ENCODE measurements at regions not wholly inside any gene's neighbourhood (a gene's known extent, or its start where the extent isn't known, plus 50 kb on each side); places are given as distances from the start of the nearest gene placed in this dataset.
"Not testable (repeated sequence)": the region's sequence is repeated elsewhere in the genome, so short reads cannot be mapped to it uniquely, and the experiment has no call there.

DNA sequence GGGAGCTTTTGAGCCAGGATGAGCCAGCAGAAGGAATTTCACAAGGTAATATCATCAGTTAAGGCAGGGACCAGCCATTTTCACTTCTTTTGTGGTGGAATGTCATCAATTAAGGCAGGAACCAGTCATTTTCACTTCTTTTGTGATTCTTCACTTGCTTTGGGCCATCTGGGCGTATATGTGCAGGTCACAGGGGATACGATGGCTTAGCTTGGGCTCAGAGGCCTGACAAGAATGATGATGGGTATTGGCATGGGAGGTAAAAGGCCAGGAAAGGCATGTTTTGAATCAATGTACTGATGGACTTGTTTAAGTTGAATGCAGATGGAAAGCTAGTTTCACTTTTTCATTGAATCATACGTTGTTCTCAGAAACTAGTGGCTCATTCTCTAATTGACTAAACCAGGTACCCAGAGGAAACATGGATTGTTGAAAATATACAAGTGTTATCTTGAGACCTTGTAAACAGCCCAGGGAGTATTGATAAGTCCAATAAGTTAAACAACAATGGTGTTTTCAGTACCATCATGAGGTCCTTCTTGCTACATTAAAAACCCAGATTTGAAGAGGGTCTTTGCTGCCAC lies 1672.5 kb upstream of the DDX18 start:
- no peak for DNase-seq

DNA sequence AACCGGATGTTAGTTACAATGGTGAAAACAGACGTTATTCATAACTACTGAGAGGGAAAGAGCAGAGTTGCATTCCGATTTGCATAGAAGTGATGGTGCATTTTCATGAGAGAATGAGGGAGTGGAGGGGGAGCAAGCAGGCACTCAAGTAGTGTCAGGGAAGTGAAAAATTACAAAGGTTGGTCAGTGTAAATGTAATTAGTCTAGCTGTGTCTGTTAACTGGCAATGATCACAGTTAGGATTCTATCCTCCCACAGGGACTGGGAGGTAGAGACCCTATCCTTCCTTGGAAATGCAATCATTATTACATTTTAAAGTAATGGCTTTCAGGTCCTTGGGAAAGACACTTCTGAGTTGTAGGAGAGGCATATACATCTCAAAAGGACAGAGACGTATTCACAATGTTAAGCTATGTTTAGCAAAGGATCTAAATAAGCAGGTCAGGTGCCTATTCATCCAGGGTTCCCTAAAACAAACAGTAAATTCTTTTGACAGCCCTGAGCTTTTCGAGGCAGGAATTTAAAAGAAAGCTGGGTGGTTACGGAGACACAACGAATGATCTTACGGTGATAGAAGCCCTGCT lies 1671.8 kb upstream of the DDX18 start:
- DNase-seq, result no peak

- no peak for DNase-seq
Observed at GRCh38 chr2:116145031-116145430, 1669.5 kb upstream of the DDX18 start.

DNA sequence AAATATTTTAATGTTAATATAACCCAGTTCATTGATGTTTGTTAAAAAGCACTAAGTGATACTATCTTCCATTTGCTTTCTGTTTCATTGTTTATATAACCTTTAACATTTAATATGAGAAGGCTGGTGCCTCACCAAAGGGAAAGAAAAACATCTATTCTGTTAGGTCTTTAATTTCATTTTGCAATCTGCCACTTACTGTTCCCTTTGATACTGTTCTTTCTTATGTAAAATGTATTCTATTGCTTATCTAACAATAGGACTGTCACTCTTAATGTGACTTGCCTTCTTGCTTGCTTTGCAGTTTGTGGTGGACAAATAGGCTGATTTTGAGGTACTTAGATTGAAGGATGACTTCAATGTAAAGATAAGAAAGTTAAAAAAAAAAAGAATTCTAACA lies 1666.1 kb upstream of the DDX18 start:
- DNase-seq, result no peak

- DNase-seq, result no peak
Observed at GRCh38 chr2:116153729-116154128, 1660.8 kb upstream of the DDX18 start.

DNA sequence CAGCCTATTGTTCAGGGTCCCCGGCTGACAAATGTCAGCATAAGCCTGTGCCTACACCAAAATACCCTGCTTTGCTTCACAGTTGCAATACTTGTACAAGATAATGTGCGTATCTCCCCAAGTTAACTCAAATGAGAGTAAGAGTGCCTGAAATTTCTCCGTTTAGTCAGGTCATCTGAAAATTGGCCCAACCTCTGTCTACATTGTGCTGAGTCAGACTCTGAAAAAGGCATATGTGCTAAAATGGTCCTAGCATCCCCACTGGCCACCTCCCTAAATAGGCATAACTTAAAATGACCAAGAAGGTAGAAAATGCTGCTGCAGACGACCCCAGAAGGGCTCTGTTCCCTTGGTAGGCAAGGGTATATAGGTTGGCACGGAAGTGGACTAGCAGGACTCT lies 1653.8 kb upstream of the DDX18 start:
- DNase-seq, result no peak

DNA sequence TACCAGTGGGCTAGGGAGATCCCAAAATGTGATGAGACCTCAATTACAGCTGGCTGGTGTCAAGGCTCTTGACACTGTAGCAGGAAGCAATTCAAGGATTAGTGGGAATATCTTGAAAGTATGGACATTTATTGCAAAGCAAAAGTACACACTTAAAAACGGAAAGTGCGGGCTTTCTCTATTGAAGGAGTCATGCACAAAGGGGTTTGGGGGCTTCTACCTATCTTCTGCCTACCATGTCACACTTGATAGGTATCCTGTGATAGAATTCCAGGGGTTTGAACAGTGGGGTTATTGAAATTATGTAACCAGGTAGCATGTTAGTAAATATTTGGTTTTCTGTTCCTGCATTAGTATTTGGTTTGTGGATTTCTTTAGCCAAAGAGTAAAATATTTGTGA lies 1652.1 kb upstream of the DDX18 start:
- DNase-seq, result no peak

DNA sequence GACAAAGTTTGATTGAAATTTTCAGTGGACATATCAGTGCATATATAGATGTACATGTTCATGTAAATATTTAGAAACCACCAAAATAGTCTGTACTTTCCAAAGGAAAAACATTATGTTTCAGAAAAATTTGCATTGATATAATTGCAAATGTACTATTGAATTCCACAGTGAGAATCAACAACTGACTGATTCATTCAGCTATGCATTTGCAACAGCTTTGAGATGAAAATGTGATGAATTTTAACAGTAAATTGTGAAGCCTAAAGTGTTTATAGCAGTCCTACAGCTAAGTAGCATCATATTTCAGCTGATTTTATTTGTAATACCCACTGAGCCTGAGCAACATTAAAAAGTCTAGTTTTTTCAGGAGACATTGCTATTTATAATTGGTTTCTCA lies 1647.4 kb upstream of the DDX18 start:
- no peak for DNase-seq

- DNase-seq, result no peak
Observed at GRCh38 chr2:116180072-116180471, 1634.4 kb upstream of the DDX18 start.

DNA sequence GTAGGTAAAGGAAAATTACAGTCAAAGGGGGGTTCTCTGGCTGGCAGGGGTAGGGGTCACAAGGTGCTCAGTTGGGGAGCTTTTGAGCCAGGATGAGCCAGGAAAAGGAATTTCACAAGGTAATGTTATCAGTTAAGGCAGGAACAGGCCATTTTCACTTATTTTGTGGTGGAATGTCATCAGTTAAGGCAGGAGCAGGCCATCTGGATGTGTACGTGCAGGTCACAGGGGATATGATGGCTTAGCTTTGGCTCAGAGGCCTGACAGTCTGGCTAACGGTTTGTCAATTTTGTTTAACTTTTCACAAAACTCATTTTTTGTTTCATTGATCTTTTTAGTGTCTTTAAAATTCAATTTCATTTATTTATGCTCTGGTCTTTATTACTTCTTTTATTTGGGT lies 1623.8 kb upstream of the DDX18 start:
- DNase-seq, result not testable (repeated sequence)

- no peak for DNase-seq
Observed at GRCh38 chr2:116200086-116200485, 1614.4 kb upstream of the DDX18 start.

DNA sequence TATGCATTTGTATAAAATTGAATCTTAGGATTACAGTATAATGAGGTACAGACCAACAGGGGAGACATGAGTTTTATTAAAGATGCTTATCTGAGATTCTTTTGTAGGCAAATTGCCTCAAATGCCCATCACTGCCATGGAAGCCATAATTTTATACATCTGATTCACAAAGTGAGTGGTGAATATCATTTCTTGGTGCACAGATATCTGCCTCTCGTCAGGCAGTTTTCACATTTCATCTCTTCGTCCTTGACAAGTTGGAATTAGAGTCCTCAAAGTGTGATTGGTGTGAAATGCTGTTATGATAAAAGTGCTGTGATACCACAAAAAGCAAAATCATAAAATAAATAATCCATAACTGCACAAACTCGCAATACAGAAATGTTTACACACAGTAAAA lies 1602.8 kb upstream of the DDX18 start:
- DNase-seq, result no peak

- DNase-seq, result no peak
Observed at GRCh38 chr2:116222793-116223192, 1591.7 kb upstream of the DDX18 start.

GRCh38 chr2:116223912-116224311 lies 1590.6 kb upstream of the DDX18 start:
- DNase-seq, result no peak

DNA sequence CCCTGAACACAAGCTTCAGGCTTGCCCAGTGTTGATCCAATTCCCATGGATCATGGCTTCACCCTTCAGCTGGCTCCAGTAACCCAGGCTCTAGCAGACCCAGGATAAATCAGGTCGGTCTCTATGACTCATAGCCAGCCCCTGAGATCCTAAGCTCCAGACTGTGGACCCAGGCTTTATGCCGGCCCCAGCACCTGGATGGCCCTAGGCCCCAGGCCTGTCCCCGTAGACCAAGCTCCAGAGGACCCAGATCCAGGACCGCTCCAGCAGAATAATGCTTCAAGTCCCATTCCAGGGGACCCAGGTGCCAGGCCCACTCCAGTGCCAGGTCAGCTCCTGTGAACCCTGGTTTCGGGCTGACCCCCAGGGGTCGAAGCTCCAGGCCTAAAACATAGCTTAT lies 1589.9 kb upstream of the DDX18 start:
- no peak for DNase-seq

DNA sequence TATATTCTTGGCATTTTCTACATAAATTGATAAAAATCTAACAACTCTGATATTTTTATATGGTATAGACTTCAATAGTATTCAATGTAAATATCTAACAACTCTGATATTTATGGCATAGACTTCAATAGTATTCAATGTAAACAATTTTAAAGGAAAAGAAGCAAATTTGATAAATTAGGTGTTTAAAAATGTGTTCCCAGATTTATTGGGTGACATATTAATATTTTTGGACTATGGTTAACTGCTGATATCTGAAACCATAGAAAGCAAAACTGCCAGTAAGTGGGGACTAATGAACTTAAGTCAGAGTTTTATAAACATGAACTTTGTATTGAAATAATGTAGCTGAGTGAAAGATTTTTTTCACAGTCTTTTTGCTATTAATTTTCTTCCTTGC lies 1576.0 kb upstream of the DDX18 start:
- no peak for DNase-seq

DNA sequence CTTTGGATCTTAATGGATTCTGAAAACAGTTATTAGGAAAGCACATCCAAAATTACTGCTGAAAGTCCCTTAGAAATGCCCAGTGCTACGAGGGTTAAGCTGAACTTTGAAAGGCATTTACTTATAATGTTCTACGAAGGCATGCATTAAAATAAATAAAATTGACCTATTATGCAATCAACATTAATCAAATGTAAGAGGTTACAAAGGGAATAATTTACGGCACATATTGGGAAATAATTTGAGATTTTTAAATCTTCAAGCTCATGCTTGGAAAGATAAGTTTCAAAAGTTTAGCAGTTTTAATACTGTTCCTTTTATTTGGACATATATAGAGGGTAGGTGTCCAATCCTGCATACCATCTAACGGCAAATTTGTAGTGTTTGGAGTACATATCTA lies 1564.1 kb upstream of the DDX18 start:
- DNase-seq, result no peak

DNA sequence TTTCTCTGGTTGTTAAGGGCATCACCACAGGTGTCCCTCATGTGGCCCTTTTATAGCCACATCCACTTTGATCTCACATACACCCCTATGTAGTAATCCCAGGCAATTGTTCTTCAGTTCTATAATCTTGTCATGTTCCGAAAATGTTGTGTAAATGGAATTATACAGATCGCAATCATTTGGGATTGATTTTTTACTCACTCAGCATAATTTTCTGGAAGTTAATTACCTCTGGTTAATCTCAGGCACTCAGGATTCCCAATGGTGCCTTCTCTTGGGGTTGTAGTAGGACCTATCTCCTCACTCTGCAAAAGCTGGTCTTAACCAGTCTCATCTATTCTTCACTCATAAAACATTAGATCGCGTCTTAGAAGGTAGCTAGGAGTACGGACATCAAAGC lies 1549.6 kb upstream of the DDX18 start:
- DNase-seq, result no peak

DNA sequence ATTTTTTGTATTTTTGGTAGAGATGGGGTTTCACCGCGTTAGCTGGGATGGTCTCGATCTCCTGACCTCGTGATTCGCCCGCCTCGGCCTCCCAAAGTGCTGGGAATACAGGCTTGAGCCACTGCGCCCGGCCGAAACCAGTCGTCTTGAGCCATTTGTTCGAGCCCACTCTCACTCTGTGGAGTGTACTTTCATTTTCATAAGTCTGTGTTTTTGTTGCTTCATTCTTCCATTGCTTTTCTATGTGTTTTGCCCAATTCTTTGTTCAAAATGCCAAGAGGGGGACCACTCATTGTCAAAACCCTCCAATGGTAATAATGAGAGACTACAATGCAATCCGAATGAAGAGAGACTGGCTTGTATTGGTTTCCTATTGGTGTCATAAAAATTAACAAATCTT lies 1545.5 kb upstream of the DDX18 start:
- no peak for DNase-seq

GRCh38 chr2:116304328-116304727 lies 1510.2 kb upstream of the DDX18 start:
- DNase-seq, result no peak

GRCh38 chr2:116317111-116317510 lies 1497.4 kb upstream of the DDX18 start:
- no peak for DNase-seq

GRCh38 chr2:116318551-116318950 lies 1495.9 kb upstream of the DDX18 start:
- DNase-seq, result not testable (repeated sequence)

DNA sequence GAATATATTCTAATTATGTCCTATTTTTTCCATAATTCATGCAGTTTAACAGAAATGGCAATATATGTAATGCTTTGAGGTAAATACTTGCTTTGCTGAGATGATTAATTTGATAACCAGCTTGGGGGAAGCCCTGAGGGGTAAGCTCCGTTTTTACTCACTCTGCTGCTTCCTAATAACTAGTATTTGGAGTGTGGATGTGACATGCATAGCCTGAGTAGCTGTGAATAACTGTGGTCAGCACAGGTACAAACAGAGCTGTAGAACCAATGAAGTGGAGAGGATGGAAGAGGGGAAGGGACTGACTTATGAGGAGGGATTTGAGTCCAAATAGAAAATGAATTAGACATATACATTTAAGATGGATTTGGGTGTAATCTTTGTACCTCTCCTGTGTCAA lies 1495.5 kb upstream of the DDX18 start:
- no peak for DNase-seq

DNA sequence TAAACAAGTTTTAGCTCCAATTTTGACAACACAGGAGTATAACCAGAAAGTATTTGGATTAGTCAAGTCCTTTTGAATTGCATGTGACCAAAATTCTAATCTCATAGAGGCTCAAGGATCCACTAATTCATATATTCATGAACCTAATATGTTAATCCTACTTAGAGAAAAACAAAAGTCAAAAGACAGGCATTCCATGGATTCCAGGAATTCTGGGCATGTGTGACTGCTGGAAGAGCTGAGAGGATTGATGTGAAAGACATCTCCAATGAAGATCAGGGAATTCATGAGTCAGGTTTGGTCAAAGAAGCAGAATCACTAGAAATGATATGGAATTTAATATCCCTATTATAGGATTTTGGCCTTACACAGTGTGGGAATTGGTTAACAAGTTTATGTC lies 1494.6 kb upstream of the DDX18 start:
- DNase-seq, result no peak

- no peak for DNase-seq
Observed at GRCh38 chr2:116329280-116329679, 1485.2 kb upstream of the DDX18 start.
